ENCODE measurements at regions not wholly inside any gene's neighbourhood (a gene's known extent, or its start where the extent isn't known, plus 50 kb on each side); places are given as distances from the start of the nearest gene placed in this dataset.

- TF ChIP-seq BHLHE40 (IDR thresholded peaks at IDR 0.05; ENCODE audit: borderline replicate concordance in 1 of 2, low read depth in 2 of 2, low read length in 1 of 2), result no peak
- TF ChIP-seq CTCF (IDR thresholded peaks at IDR 0.05 in 2 of 3, conservative IDR thresholded peaks at IDR 0.05 in 1 of 3; ENCODE audit: control insufficient read depth in 2 of 3, extremely low read depth in 1 of 3, insufficient read depth in 1 of 3, low read depth in 3 of 3, low read length in 3 of 3), result no peak
- TF ChIP-seq BACH1 (IDR thresholded peaks at IDR 0.05; ENCODE audit: borderline replicate concordance), result no peak
- TF ChIP-seq POLR2AphosphoS2 (IDR thresholded peaks at IDR 0.05; ENCODE audit: low read depth, low read length), result no peak
- TF ChIP-seq EZH2 (IDR thresholded peaks at IDR 0.05; ENCODE audit: borderline replicate concordance, control insufficient read depth, low read depth, low read length), result no peak
- TF ChIP-seq TAF1 (IDR thresholded peaks at IDR 0.05; ENCODE audit: borderline replicate concordance, low read depth, low read length), result no peak
- no peak for TF ChIP-seq ZNF274 (IDR thresholded peaks at IDR 0.05; ENCODE audit: insufficient read depth, insufficient read length)
- TF ChIP-seq POLR2AphosphoS5 (IDR thresholded peaks at IDR 0.05; ENCODE audit: low read length), result no peak
- no peak for TF ChIP-seq RCOR1 (conservative IDR thresholded peaks at IDR 0.05; ENCODE audit: low read depth, low read length)
- TF ChIP-seq NKRF (conservative IDR thresholded peaks at IDR 0.05), result no peak
- TF ChIP-seq SP1 (IDR thresholded peaks at IDR 0.05; ENCODE audit: low read depth, low read length), result no peak
- no peak for TF ChIP-seq USF2 (IDR thresholded peaks at IDR 0.05; ENCODE audit: borderline replicate concordance, low read depth, low read length)
Observed at GRCh38 chr1:30148676-30149075, 574.7 kb downstream of the MATN1 start.
